Epidermal melanocyte (primary cell): ENCODE measurements at regions not wholly inside any gene's neighbourhood (a gene's known extent, or its start where the extent isn't known, plus 50 kb on each side); places are given as distances from the start of the nearest gene placed in this dataset.

Experiments
- DNase-seq: peaks from one replicate; pipeline ENCODE4 v3.0.0; 2011; ENCODE audit warnings: low spot score; ENCODE audit not compliant: insufficient read length

DNA sequence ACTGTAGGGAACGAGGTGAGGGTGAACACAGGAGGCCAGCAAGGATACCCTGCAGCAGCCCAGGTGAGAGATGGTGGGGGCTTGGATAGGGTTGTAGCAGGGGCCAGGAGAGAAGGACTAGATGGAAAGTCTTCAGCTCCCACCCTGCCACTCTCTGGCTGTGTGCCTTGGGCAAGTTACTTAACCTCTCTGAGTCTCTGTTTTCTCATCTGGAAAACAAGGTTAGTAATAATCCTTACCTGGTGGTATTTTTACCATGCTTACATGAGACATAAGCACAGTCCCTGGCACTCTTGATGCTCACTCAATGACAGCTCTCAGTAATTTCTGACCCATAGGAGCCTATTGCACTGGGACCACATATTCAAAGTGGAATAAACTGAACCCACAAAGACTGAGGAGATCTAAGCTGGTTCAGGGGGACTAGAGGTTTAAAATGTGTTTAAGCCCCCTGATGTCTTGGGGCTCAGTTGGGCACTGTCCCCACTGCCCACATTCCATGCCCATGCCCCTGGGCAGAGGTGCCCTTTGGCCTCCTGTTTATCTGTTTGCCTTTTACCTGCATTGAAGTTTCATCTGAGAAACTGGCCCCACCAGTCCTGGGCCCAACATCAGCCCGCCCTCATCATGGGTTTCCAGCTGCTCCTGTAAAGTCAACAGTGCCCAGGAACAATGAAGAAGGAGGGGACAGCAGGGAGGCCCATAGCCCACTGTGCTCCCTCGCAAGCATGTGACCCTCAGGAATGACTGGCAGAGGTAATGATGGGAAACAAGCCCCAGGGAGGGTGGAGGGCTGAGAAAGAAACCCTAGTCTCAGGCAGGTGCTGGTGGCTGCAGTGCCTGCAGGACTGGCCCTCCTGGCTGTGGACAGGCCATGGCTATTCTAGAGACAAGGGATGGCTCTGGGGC, 104.0 kb downstream of the VEGFA start:
- DNase-seq, result no peak

DNA sequence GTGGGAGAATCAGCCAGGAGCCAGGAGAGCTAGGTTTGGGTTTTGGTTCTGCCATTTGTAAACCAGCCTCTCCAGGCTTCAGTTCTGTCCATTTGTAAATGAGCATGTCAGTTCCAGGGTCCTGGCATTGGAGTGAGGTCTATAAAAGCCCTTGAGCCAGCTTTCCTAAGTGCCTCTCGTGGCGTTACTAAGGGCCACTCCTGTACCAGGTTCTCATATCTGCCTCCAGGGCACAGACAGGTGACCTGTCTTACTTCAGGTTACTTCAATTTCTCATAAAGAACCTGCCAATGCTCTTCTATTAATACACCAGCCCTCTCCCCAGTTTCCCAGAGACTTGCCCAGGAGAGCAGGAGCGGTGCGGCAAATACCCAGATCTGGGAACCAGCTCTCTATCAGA, 101.9 kb downstream of the VEGFA start:
- DNase-seq, result no peak

DNA sequence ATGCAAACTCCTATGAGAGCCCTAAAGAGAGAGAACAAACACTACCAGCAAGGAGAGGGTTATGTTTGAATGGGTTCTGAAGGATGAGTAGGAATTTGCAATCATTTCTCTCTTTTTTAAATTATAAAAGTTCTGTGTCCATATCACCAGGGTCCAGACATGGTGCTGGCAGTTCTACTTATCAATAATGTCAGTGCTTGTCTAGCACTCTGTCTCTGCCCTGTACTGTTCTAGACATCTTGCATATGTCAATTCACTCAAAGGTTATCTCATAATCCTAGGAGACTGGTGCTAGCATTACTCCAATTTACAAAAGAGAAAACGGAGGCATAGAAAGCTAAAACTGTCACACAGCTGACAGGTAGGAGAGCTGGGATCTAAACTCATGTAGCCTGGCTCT, 101.3 kb downstream of the VEGFA start:
- DNase-seq, result no peak

DNA sequence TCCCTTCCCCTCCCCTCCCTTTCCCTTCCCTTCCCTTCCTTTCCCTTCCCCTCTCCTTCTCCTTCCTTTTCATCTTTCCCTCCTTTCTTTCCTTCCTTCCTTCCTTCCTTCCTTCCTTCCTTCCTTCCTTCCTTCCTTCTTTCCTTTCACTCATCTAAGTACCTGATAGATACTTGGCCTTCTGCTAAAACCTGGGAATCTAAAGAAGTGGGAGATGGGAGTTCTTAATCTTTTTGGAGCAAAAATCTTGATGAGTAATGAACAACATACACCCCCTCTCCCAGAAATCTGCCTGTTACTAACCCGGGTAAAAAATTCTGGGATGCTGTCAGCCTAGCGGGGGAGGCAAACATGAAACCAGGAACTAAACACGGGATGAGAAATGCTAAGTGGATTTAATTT, 100.7 kb downstream of the VEGFA start:
- DNase-seq, result no peak

DNA sequence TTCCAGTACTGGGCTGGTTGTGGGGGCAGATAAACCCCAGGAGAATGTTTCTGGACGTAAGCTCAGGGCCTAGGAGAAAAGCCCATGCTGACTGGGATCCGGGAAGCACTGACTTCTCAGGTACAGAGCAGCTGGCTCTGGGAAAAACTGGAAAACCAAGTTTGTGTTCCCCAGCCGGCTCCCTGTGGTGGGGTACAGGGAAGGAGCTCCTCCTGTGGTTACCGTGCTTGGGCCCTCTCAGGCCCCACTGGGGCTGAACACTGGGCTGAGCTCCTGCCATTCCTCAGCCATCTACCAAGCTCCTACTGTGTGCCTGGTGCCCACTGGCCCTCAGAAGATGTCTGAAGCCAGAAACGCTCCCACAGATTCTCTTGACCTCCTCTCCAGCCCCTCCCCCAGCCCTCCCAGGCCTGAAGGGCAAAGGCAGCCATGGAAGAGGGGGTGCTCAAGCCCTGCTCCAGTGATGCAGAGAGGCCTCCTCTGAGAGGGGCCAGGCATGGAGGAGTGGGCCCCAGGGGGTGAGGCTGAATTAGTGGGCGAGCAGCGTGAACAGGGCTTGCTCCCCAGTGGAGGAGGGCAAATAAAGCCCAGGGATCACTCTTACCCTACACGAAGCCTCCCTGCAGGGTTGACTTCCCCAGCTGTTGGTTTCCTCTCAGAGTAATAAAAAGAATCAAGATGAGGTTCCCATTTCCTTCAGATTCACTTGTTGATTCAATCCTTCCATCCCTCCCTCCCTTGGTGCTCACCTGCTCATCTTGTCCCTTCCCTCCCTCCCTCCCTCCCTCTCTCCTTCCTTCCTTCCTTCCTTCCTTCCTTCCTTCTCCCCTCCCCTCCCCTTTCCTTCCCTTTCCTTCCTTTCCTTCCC, 100.0 kb downstream of the VEGFA start:
- DNase-seq, result no peak

DNA sequence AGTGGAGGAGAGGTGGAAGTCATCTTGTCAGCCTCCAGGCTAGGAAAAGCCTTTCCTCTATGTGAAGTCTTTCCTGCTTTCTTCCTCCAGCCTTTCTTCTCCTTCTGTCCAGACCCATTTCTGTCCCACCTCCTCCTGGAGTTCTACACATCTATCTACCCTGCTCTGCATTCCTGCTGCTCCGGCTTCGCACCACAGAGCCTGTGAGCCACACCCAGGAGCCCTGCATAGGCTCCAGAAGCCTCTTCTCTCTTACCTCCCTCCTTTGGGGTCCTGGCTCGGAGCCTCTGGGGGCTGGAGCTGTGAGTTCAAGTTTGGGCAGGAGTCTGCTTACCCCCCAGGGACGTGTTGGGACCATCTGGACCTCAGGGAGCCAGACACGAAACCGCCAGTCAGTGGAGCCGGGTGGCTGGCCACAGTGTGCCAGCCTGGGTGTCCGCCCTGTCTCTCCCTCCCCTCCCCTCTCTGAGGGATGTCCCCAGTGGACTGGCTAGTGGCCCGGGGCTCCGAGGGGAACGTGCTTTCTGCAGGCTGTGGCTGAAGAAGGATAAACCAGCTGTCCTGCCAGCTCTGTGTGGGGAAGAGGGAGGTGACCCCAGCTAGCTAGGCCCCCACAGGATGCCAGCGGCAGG, 99.2 kb downstream of the VEGFA start:
- DNase-seq, result no peak

DNA sequence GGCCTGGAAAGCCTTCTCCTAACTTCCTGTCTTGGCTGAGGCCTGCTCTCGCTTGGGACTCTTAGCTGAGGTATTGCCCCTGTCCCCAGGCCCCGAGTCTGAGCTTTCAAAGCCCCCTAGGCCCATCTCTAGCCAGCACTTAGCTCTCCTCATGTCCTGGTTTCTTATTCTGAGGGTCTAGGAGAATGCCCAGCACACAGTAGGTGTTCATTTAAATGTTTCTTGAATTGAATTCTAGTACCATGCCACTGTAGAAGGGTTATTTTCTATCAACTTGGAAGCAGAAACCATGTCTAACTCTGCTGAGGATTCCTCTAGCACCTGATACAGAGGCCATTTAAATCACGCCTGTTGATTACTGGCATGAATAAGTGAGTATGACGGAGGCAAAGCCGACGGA, 98.5 kb downstream of the VEGFA start:
- no peak for DNase-seq

DNA sequence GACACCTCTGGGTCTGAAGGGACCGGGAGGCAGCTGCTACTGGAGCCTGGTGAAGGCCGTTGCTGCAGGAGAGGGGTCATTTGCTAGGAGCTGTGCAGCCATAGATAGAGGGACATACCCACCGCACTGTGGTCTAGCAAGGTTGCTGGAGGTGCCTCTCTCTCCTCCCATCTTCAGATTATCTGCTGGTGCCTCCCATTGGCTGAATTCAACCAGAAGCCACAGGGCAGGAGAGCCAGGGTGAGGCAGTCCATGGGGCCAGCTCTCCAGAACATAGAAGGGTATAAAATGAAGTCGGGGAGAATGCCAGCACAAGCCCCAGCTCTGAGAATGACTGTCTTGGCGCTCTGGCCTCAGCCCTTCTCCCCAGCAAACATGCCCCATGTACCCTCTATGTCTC, 98.0 kb downstream of the VEGFA start:
- no peak for DNase-seq

DNA sequence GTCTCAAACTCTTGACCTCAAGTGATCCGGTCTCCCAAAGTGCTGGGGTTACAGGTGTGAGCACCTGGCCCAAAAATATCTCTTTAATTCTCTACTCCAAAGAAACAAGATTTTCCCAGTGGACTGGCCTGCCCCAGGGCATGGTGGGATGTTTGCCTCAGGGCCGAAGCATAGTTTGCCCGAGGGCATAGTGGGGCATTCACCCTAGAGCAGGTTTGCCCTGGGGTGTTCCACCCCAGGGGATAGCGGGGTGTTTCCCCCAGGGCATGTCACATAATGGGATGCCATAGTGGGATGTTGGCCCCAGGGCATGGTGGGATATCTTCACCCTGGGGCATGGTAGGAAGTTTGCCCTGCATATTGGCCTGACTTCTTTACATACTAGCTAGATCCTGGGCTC, 97.2 kb downstream of the VEGFA start:
- no peak for DNase-seq

DNA sequence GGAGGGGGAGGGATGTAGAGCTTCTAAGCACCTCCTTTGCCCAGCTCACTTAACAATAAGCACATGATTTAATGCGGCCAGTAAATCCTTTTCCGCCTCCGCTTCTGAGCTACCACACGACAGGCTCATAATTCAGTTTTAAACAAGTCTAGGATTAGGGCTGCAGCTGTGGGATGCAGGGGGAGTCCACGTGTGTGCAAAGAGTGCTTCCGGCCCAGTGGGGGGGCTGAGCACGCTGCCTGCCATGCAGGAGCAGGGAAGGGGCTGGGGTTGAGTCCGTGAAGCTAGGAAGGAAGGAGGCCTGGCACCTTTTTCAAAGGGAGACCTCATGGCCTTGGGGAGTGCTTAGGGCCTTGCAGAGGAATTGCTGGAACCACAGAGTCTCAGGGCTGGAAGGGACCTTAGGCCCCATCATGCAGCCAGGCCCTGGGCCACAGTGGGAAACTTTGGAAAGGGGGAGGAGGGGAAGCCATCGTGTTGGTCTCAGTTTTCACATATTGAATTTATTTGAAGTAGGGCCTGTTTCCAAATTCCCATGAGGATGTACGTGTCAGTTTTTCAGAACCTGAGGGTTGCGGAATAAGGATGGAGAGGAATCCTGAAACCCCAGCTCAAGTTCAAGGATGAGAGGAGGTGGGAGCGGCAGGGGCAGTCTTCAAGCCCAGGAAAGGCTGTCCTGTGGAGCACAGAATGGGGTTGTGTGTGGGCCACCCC, 96.1 kb downstream of the VEGFA start:
- DNase-seq, result no peak

DNA sequence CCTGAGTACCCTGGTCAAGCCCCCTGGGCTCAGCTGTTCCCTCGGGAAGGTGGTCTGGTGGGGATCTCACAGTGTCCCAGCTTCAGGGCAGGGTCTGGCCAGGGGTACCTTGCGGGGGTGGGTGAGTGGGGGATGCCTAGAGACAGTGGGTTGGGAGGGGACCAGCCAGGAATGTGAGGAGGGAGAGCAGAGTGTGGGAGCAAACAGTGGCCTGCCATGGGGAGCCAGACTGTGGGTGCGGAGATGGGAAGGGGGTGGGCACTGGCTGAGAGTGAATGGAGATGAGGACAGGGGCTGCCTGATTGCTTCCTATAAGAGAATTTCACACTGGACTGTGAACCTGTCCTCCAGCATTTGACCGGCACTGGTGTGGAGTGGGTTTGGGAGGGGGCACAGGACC, 95.1 kb downstream of the VEGFA start:
- no peak for DNase-seq

DNA sequence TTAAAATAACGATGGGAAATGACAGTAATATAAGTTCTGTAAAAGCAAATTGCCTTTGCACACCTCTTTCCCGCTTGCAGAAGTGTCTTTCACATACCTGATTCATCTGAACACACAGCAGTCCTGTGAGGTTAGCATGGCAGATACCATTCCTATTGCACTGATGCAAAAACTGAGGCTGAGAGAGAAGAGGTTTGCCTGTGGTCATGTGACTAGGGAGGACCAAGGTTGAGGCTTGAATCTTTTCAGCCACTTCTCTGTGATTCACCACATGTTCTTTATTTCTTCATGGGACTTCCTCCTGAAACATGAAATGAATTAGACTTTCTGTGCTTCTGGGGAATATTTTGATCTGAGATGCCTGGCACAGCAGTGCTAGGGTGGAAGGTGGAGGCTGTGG, 92.9 kb downstream of the VEGFA start:
- no peak for DNase-seq

DNA sequence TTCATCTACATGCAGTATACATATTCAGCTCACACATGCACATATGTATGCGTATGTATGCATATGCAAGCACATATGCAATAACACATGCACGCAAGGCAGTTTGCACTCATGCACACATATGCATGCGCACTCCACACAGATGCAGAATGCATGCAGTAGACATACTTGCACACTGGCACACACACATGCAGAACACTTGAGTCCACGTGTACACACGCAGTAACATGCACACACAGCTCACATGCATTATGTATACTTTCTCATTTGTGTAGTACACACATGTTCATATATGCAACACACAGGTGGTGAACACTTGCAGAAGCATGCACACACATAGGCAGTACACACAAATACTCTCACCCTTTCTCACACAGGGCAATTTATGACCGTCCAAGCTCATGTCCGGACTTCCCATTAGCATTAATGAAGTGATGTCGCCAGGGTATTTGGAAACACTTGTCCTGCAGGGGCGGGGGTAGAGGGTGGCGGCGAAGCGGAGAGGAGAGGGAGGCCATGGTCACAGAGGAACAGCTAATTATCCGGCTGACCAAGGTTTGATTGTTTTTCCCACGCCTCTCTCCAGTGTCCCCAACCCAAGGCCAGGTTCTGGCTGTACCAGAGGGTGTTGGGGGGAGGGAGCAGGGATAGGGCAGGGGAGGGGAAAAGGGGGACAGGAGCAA, 91.3 kb downstream of the VEGFA start:
- no peak for DNase-seq

DNA sequence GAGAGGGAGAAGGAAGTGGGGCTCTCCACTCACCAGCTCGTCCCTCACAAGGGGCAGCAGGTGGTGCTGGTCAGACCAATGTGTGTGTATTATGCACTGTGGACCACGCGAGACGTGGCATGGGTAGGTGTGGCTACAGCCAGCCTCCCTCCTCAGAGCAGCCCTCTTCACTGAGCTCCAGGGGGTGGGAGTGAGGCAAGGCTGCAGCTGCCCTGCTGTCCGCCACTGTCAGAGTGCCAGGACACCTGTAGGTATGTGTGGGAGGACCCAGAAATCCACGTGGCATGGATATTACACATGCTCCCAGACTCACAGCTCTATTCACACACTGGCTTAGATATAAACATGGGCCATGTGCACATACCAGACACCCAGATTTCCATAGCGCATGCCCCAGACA, 90.3 kb downstream of the VEGFA start:
- DNase-seq, result no peak

DNA sequence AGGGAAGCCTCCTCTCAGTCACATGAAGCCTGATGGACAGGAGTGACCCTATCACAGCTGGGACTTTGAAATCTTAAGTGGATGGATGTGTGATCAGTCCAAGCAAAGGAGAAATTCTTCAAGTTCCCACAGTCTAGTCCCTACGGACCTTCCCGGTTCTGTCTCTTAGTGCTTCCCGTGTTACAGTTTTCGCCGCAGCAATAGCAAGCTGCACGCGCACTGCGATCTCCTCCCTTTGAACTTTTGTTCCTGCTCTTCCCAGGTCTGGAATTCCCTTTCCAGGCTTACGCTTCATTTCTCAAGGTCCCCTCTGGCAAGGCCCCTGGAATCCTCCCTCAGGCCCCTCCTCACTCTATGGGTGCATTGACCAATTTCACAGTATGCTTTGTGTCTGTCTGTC, 89.2 kb downstream of the VEGFA start:
- DNase-seq, result no peak

DNA sequence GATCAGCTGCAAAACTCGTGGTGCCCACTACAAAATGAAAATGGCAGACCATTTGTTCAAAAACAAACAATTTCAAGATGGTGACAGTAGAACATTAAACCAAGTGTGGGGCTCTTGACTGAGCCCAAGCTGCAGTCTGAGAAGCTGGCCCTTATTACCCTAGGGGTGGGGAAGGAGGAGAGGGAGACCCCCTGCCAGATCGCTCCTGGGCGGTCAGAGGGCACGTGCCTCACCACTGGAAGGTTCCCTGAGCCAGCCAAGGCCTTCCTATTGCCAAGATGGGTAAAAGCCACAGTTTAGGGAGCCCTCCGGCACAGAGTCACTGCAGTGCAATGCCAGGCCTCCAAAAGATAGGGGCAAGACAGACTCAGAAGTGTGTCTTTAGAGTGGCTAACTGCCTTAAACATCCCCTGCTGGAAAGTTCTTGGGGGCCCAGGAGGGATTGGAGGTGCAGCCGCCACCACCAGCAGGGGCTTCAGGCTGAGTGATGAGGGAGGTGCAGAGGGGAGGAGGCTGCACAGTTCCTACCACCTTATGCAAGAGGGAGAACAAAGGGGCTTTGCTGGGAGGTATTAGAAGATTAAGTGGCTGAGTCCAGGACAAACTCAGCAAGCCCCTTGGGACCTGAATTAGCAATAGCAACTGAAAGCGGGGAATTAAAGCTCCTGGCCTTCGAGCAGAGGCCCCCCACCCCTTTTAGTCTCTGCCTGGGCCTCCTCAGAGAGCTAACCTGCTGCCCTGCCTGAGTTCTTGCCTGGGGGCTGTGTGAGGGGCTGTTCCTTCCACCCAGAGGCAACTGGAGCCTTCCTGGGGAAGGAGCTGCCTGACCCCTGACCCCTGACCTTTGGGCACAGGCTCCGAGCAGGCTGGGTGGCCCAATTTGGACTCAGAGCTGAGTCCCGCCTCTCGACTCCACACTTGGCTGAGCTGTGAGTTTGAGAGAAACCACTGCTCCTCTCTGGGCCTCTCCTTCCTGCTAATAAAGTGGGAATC, 88.4 kb downstream of the VEGFA start:
- DNase-seq, result no peak

DNA sequence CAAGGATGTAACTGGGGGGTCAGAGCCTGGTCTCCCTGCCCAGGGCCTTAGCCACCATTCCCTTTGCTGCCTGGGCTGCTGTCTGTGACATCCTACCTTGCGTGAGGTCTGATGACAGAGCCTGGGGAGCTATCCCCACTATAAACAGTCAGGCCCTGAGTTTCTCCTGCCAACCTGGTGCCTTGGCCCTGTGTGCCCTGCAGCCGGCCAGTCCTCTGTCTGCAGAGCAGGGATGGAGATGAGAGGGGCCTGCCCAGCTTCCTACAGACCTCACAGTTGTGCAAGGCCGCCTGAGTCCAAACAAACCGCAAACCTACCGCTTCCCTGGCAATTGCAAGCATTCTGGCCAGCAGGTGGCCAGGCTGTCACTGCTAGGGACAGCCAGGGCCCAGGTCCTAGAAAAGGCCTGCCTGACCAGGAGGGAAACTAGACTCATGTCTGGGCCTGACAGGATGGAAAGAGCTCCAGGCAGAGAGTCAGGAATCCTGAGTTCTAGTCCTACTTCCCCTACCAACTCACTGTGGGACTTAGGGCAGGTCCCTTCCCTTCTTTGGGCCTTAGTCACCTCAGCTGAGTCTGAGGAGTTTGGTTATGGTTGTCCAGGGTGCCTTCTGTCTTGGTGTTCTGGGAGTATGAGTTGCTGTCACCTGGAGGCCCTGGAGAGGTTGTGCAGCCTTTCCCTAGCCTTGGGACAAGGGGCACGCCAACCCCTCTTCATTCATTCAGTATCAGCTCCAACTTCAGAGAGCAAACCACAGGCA, 86.2 kb downstream of the VEGFA start:
- DNase-seq, result no peak

DNA sequence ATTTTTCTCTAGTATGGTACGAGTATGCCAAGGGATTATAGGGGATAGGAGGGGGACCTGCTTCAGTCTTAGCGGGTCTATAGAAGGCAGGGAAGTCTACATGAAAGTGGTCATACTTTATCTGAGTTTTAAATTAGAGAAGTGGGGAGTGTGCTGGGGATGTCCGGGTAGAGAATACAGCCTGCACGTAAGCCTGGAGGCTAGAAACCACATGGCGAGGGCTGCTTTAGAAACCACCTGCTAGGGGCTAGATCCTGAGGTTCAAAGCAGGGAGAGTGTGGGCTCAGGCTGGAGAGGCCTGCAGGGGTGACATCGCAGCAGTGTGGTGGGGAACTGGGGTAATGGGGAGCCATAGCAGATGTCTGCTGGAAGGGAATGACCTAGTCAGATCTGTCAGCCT, 85.2 kb downstream of the VEGFA start:
- DNase-seq, result no peak

DNA sequence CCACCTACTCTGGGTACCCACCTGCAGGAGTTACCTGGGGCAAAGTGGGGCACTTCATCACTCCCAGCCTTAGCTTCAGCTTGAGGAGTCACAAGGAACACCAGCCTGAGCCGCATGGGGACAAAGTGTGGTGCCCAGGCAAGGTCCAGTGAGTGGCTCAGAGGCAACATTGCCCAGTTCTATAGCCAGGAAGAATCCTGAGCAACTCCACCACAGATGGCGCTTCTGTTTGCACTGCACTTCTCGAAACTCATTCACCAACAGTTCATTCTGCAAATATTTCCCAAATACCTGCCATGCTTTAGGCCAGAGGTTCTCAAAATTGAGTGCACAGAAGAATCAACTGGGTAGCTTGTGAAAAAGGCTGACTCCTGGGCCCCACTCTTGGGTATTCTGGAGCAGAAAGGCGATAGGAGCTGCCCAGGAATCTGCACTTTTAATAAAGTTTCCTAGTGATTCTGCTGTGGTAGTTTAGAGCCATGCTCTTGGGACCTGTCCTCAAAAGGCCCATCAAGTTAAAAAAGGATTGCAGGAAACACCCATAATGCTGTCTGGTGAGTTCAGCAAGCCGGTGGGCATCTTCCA, 83.1 kb downstream of the VEGFA start:
- DNase-seq, result no peak
